HCT116 (cell line): ENCODE measurements at regions not wholly inside any gene's neighbourhood (a gene's known extent, or its start where the extent isn't known, plus 50 kb on each side); places are given as distances from the start of the nearest gene placed in this dataset.

Experiments used
- ATAC-seq: fragments of 200-7000 bp; cut with Tn5 transposase; 2 replicates; pipeline ENCODE4 v1.9.1; 2020; ENCODE audit warnings: mild to moderate bottlenecking, moderate library complexity
- BruUV-seq: library from RNA; stranded (reverse); fragments of 400-500 nt; replicated peaks from 2 replicates; lab custom pipeline; 2021; lab: Mats Ljungman, UMichigan
- CTCF ChIA-PET: fragments of 300-600 bp; sonication (Branson Sonifier 250); formaldehyde crosslinking; loops from one replicate; lab custom pipeline; 2021; ENCODE audit warnings: antibody characterized with exemption; lab: Charles Lee
- POLR2A ChIA-PET: fragments of 300-600, 350-600 bp; sonication (Branson Sonifier 250); formaldehyde crosslinking; loops from one replicate; lab custom pipeline; 2021; ENCODE audit warnings: antibody characterized with exemption; lab: Charles Lee
- RAD21 ChIA-PET, 2 experiments: fragments of 300-600 bp; sonication (Branson Sonifier 250); formaldehyde crosslinking; loops; one replicate each; lab custom pipeline; 2023; ENCODE audit warnings: low total read pairs in 2 of 2; ENCODE audit not compliant: uncharacterized antibody in 2 of 2, unreplicated experiment in 2 of 2, low non-redundant PET in 1 of 2; lab: Charles Lee
- DNase-seq: peaks from one replicate; pipeline ENCODE4 v3.0.0-alpha.2; 2010; ENCODE audit warnings: low read depth, low spot score
- H2AFZ ChIP-seq: fragments of 200-600 bp; shearing (Covaris generic), sonication (generic); 2 replicates; pipeline ENCODE4 v1.6.1; 2017; ENCODE audit warnings: low read depth, mixed run types, mixed read lengths, antibody characterized with exemption, low read length; ENCODE audit not compliant: poor library complexity, severe bottlenecking
- H3K27ac ChIP-seq: 2 replicates; pipeline ENCODE4 v1.5.1; 2012; ENCODE audit warnings: low read depth, low read length
- H3K27me3 ChIP-seq: fragments of 200-600 bp; sonication (generic); 2 replicates; pipeline ENCODE4 v1.6.1; 2016; ENCODE audit warnings: mixed run types, low read length, mixed read lengths; ENCODE audit not compliant: insufficient read depth
- H3K36me3 ChIP-seq, 2 experiments: fragments of 200-500 bp in 1 of 2; fragments of 200-600 bp in 1 of 2; sonication (Bioruptor generic) in 1 of 2; sonication (generic) in 1 of 2; 2 replicates each; pipeline versions ENCODE4 v1.5.1 to v1.6.1; 2014 to 2016; ENCODE audit warnings: low read length in 2 of 2, inconsistent platforms in 1 of 2, mixed read lengths in 1 of 2, mixed run types in 1 of 2; ENCODE audit not compliant: insufficient read depth in 2 of 2, control insufficient read depth in 1 of 2
- H3K4me1 ChIP-seq, 2 experiments: fragments of 200-600 bp in 1 of 2; sonication (generic) in 1 of 2; 2 replicates each; pipeline versions ENCODE4 v1.5.1 to v1.6.1; 2012 to 2017; ENCODE audit warnings: low read length in 2 of 2, inconsistent platforms in 1 of 2, mild to moderate bottlenecking in 1 of 2, mixed read lengths in 1 of 2, mixed run types in 1 of 2, moderate library complexity in 1 of 2; ENCODE audit not compliant: insufficient read depth in 2 of 2, control insufficient read depth in 1 of 2
- H3K4me2 ChIP-seq: fragments of 200-600 bp; sonication (generic); 2 replicates; pipeline ENCODE4 v1.6.1; 2017; ENCODE audit warnings: mixed run types, low read length, mixed read lengths
- H3K4me3 ChIP-seq, 2 experiments: fragments of 200-600 bp in 1 of 2; sonication (generic) in 1 of 2; replicated peaks in 1 of 2; 2 replicates each; pipeline ENCODE4 v1.5.1; 2011 to 2016; ENCODE audit warnings: low read length in 2 of 2, control low read depth in 1 of 2, low read depth in 1 of 2, mild to moderate bottlenecking in 1 of 2, mixed read lengths in 1 of 2, mixed run types in 1 of 2
- H3K79me2 ChIP-seq: fragments of 200-600 bp; sonication (generic); 2 replicates; pipeline ENCODE4 v1.6.1; 2017; ENCODE audit warnings: mild to moderate bottlenecking, mixed run types, low read length, moderate library complexity, mixed read lengths; ENCODE audit not compliant: insufficient read depth
- H3K9ac ChIP-seq: fragments of 200-600 bp; sonication (generic); 2 replicates; pipeline ENCODE4 v1.6.1; 2016; ENCODE audit warnings: low read length, mixed read lengths
- H3K9me2 ChIP-seq: fragments of 200-600 bp; sonication (generic), shearing (Covaris generic); 2 replicates; pipeline ENCODE4 v1.6.1; 2017; ENCODE audit warnings: mixed run types, mild to moderate bottlenecking, moderate library complexity; ENCODE audit not compliant: insufficient read depth
- H3K9me3 ChIP-seq, 2 experiments: fragments of 200-500 bp in 1 of 2; fragments of 200-600 bp in 1 of 2; sonication (Bioruptor generic) in 1 of 2; sonication (generic) in 1 of 2; 2 replicates each; pipeline ENCODE4 v1.6.1; 2014 to 2017; ENCODE audit warnings: low read length in 2 of 2, mixed read lengths in 2 of 2, inconsistent platforms in 1 of 2, low read depth in 1 of 2, mild to moderate bottlenecking in 1 of 2, mixed run types in 1 of 2, moderate library complexity in 1 of 2; ENCODE audit not compliant: control insufficient read depth in 1 of 2, insufficient read depth in 1 of 2
- H4K20me1 ChIP-seq: fragments of 200-600 bp; sonication (generic), shearing (Covaris generic); 2 replicates; pipeline ENCODE4 v1.6.1; 2017; ENCODE audit warnings: mixed run types, mild to moderate bottlenecking, moderate library complexity; ENCODE audit not compliant: insufficient read depth
- EGR1 ChIP-seq: IDR thresholded peaks from 2 replicates; pipeline ENCODE4 v1.6.1; 2012; ENCODE audit warnings: low read depth
- ELF1 ChIP-seq: IDR thresholded peaks from 2 replicates; pipeline ENCODE4 v1.6.1; 2012; ENCODE audit warnings: low read depth, borderline replicate concordance
- EZH2 ChIP-seq: fragments of 200-600 bp; sonication (generic); IDR thresholded peaks from 2 replicates; pipeline ENCODE4 v1.6.1; 2017; ENCODE audit warnings: antibody characterized with exemption, mixed run types
- EZH2phosphoT487 ChIP-seq: fragments of 200-600 bp; IDR thresholded peaks from 2 replicates; pipeline ENCODE4 v1.6.1; 2018; ENCODE audit warnings: antibody characterized with exemption, borderline replicate concordance
- FOSL1 ChIP-seq: IDR thresholded peaks from 2 replicates; pipeline ENCODE4 v1.6.1; 2012; ENCODE audit warnings: low read depth
- JUND ChIP-seq: IDR thresholded peaks from 2 replicates; pipeline ENCODE4 v1.6.1; 2012
- POLR2A ChIP-seq: IDR thresholded peaks from 2 replicates; pipeline ENCODE4 v1.7.0; 2011; ENCODE audit warnings: borderline replicate concordance; ENCODE audit not compliant: insufficient read depth, insufficient read length; ENCODE audit errors: extremely low read depth
- POLR2AphosphoS5 ChIP-seq: IDR thresholded peaks from 2 replicates; pipeline ENCODE4 v1.6.1; 2011; ENCODE audit warnings: mild to moderate bottlenecking, low read depth, low read length, moderate library complexity
- SIN3A ChIP-seq: IDR thresholded peaks from 2 replicates; pipeline ENCODE4 v1.6.1; 2012; ENCODE audit warnings: low read depth
- ZFX ChIP-seq: fragments of 450-650 bp; IDR thresholded peaks from 2 replicates; pipeline ENCODE4 v1.6.1; 2017
- intact Hi-C: fragments of 100-400 bp; cut with micrococcal nuclease; formaldehyde crosslinking; loops from 2 replicates; pipeline ENCODE4 v1.10.0; 2022
- TF ChIP-seq, protein P1 (sequence below): IDR thresholded peaks from 2 replicates; pipeline ENCODE4 v1.6.1; 2012; ENCODE audit warnings: low read depth
- TF ChIP-seq, protein P2 (sequence below): IDR thresholded peaks from 2 replicates; pipeline ENCODE4 v1.6.1; 2012
- TF ChIP-seq, protein P3 (sequence below): IDR thresholded peaks from 2 replicates; pipeline ENCODE4 v1.6.1; 2011; ENCODE audit warnings: mild to moderate bottlenecking, low read length, moderate library complexity; ENCODE audit not compliant: insufficient replicate concordance; ENCODE audit errors: extremely low read depth
- TF ChIP-seq, protein P4 (sequence below): IDR thresholded peaks from 2 replicates; pipeline ENCODE4 v1.6.1; 2012

DNA sequence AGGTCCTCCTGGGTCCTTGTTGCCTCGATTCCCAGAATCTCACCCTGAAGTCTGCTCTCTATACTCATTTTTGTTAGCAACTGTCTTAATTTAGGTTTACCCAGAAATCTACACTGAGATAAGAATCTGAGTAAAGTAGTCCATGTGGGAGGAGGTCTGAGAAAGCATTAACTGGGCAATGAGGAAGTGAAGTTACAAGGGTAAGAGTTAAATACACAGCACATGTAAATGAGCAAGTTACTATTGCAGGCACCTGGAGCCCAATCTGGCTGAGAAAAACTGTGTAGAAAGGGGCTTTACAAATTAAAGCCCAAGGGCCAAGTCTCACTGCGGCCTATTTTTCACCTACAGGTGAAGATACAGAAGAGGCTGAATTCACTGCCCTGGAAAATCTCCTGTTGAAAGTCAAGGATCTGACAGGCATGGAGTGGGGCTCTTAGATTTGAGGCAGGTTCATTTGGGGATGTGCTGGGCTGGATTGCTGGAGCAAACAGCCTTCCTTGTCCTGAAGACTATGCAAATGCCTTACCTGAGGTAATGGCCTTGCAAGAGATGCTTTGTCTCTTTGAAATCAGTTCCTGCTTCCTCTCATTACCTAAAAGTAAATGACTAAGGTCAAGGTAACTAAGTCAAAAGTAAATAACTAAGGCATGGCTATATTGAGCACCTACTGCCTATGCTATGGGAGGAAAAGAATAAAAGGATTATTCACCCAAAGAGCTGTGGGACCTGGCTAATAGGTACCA is 84.4 kb upstream of the DYNAP start:
- no TSS peak for BruUV-seq
- H3K4me3 ChIP-seq = no peak overlapping the region
- H3K9me3 ChIP-seq = no peaks in the 10 kb centered on the region
- ATAC-seq (no peak), DNase-seq (no peak)
- no peaks in the 10 kb centered on the region for H3K4me1 ChIP-seq
- intact Hi-C loops = no loop called here
- ChIA-PET POLR2A (no interaction called here), CTCF (no interaction called here), RAD21 (no interaction called here)
- H3K79me2 ChIP-seq = no peaks in the 10 kb centered on the region
- H4K20me1 ChIP-seq = no peaks in the 10 kb centered on the region
- no peak overlapping the region for H3K4me2 ChIP-seq
- H3K27ac ChIP-seq = no peak overlapping the region
- H3K9me2 ChIP-seq = no peaks in the 10 kb centered on the region
- H2AFZ ChIP-seq = no peak overlapping the region
- H3K36me3 ChIP-seq = no peaks in the 10 kb centered on the region
- TF ChIP-seq ELF1 = no peak
- no peak for TF ChIP-seq EZH2
- TF ChIP-seq, all 23 proteins: peak for 0
- no peak overlapping the region for H3K9ac ChIP-seq
- H3K27me3 ChIP-seq = no peaks in the 10 kb centered on the region

DNA sequence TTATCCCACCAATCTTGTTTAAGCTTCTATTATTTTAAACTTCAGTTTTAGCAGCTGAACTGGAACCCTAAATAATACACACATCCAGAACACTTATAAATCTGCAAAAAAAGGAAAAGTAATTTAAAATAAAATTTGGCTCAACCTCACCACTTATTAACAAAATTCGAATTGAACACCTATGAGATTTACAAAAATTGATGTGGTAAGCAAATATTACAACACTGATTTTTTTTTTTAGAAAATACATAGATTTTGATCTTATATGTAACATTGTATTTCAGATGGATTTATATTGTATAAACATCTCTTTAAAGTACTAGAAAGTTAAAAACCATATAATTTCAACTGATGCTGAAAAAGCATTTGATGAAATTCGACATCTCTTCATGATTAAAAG is 81.3 kb upstream of the DYNAP start:
- no peak for ATAC-seq
- CTCF ChIA-PET = no interaction called here

More for the DNA sequence above, 81.3 kb upstream of the DYNAP start:
- H3K4me1 ChIP-seq = no peaks in the 10 kb centered on the region
- POLR2A ChIA-PET = no interaction called here
- H3K36me3 ChIP-seq = no peaks in the 10 kb centered on the region
- H4K20me1 ChIP-seq = no peaks in the 10 kb centered on the region
- H3K4me2 ChIP-seq = no peak overlapping the region
- H3K9ac ChIP-seq = no peak overlapping the region
- H3K27ac ChIP-seq = no peak overlapping the region
- intact Hi-C loops = no loop called here
- no peak overlapping the region for H2AFZ ChIP-seq
- H3K4me3 ChIP-seq = no peak overlapping the region
- TF ChIP-seq JUND (no peak), ELF1 (no peak), POLR2AphosphoS5 (no peak), EGR1 (no peak), POLR2A (no peak), FOSL1 (no peak), SIN3A (no peak), EZH2 (no peak), EZH2phosphoT487 (no peak), ZFX (no peak)
- TF ChIP-seq, protein P1, sequence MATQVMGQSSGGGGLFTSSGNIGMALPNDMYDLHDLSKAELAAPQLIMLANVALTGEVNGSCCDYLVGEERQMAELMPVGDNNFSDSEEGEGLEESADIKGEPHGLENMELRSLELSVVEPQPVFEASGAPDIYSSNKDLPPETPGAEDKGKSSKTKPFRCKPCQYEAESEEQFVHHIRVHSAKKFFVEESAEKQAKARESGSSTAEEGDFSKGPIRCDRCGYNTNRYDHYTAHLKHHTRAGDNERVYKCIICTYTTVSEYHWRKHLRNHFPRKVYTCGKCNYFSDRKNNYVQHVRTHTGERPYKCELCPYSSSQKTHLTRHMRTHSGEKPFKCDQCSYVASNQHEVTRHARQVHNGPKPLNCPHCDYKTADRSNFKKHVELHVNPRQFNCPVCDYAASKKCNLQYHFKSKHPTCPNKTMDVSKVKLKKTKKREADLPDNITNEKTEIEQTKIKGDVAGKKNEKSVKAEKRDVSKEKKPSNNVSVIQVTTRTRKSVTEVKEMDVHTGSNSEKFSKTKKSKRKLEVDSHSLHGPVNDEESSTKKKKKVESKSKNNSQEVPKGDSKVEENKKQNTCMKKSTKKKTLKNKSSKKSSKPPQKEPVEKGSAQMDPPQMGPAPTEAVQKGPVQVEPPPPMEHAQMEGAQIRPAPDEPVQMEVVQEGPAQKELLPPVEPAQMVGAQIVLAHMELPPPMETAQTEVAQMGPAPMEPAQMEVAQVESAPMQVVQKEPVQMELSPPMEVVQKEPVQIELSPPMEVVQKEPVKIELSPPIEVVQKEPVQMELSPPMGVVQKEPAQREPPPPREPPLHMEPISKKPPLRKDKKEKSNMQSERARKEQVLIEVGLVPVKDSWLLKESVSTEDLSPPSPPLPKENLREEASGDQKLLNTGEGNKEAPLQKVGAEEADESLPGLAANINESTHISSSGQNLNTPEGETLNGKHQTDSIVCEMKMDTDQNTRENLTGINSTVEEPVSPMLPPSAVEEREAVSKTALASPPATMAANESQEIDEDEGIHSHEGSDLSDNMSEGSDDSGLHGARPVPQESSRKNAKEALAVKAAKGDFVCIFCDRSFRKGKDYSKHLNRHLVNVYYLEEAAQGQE = no peak
- TF ChIP-seq, protein P2, sequence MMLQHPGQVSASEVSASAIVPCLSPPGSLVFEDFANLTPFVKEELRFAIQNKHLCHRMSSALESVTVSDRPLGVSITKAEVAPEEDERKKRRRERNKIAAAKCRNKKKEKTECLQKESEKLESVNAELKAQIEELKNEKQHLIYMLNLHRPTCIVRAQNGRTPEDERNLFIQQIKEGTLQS = no peak
- TF ChIP-seq, protein P3, sequence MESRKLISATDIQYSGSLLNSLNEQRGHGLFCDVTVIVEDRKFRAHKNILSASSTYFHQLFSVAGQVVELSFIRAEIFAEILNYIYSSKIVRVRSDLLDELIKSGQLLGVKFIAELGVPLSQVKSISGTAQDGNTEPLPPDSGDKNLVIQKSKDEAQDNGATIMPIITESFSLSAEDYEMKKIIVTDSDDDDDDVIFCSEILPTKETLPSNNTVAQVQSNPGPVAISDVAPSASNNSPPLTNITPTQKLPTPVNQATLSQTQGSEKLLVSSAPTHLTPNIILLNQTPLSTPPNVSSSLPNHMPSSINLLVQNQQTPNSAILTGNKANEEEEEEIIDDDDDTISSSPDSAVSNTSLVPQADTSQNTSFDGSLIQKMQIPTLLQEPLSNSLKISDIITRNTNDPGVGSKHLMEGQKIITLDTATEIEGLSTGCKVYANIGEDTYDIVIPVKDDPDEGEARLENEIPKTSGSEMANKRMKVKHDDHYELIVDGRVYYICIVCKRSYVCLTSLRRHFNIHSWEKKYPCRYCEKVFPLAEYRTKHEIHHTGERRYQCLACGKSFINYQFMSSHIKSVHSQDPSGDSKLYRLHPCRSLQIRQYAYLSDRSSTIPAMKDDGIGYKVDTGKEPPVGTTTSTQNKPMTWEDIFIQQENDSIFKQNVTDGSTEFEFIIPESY = no peak
- TF ChIP-seq, protein P4, sequence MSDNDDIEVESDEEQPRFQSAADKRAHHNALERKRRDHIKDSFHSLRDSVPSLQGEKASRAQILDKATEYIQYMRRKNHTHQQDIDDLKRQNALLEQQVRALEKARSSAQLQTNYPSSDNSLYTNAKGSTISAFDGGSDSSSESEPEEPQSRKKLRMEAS = no peak
- TF ChIP-seq, all 23 proteins: peak for 0
- Histone ChIP-seq H3K79me2 (no peaks in the 10 kb centered on the region), H3K9me3 (no peaks in the 10 kb centered on the region), H3K9me2 (no peaks in the 10 kb centered on the region), H3K27me3 (no peaks in the 10 kb centered on the region)
- RAD21 ChIA-PET = no interaction called here
- DNase-seq = no peak
- BruUV-seq = no TSS peak
